RWPE2 (cell line): ENCODE measurements at regions not wholly inside any gene's neighbourhood (a gene's known extent, or its start where the extent isn't known, plus 50 kb on each side); places are given as distances from the start of the nearest gene placed in this dataset.
A peak's percentile ranks its signal among the peaks of the same experiment; 100 is the strongest.

Experiments used
- ATAC-seq: fragments of 200-7000 bp; cut with Tn5 transposase; 3 replicates; pipeline ENCODE4 v1.9.1; 2021; ENCODE audit warnings: low read depth
- DNase-seq: peaks from one replicate; pipeline ENCODE4 v3.0.0-alpha.2; 2020; ENCODE audit warnings: low spot score
- H3K27ac ChIP-seq: fragments of 450-650 bp; 2 replicates; pipeline ENCODE4 v1.5.1; 2017; ENCODE audit warnings: mild to moderate bottlenecking; ENCODE audit not compliant: poor library complexity, severe bottlenecking
- H3K27me3 ChIP-seq: fragments of 250-450 bp; sonication (Bioruptor Pico); 2 replicates; pipeline ENCODE4 v1.5.1; 2021; ENCODE audit warnings: mild to moderate bottlenecking, moderate library complexity; ENCODE audit not compliant: insufficient read depth, poor library complexity, severe bottlenecking
- H3K36me3 ChIP-seq: fragments of 250-450 bp; sonication (Bioruptor Pico); 2 replicates; pipeline ENCODE4 v1.5.1; 2020; ENCODE audit warnings: low read depth, mild to moderate bottlenecking, moderate library complexity
- H3K4me1 ChIP-seq: fragments of 250-450 bp; sonication (Bioruptor Pico); 2 replicates; pipeline ENCODE4 v1.5.1; 2021; ENCODE audit warnings: mild to moderate bottlenecking, moderate library complexity; ENCODE audit not compliant: insufficient read depth, poor library complexity, severe bottlenecking
- H3K4me3 ChIP-seq: fragments of 250-450 bp; sonication (Bioruptor Pico); 2 replicates; pipeline ENCODE4 v1.5.1; 2021; ENCODE audit warnings: mild to moderate bottlenecking, moderate library complexity; ENCODE audit not compliant: severe bottlenecking
- H3K9me3 ChIP-seq: fragments of 250-450 bp; sonication (Bioruptor Pico); 2 replicates; pipeline ENCODE4 v1.5.1; 2021; ENCODE audit warnings: mild to moderate bottlenecking, moderate library complexity; ENCODE audit not compliant: severe bottlenecking
- CTCF ChIP-seq: fragments of 450-650 bp; IDR thresholded peaks from one replicate; pipeline ENCODE4 v1.5.1; 2017; ENCODE audit warnings: mild to moderate bottlenecking, moderate library complexity; ENCODE audit not compliant: poor library complexity, severe bottlenecking

GRCh38 chr11:23280088-23280487 lies 419.8 kb upstream of the CCDC179 start:
- DNase-seq (no peak), ATAC-seq (no peak)
- H3K27me3 ChIP-seq, result no peaks in the 10 kb centered on the region
- H3K27ac ChIP-seq, result no peak overlapping the region
- H3K4me3 ChIP-seq, result no peak overlapping the region
- no peaks in the 10 kb centered on the region for H3K36me3 ChIP-seq
- no peaks in the 10 kb centered on the region for H3K9me3 ChIP-seq
- peaks cover 9% of the 10 kb centered on the region for H3K4me1 ChIP-seq
- TF ChIP-seq CTCF, result no peak

- Histone ChIP-seq H3K27me3 (no peaks in the 10 kb centered on the region), H3K9me3 (no peaks in the 10 kb centered on the region), H3K36me3 (no peaks in the 10 kb centered on the region), H3K27ac (no peak overlapping the region), H3K4me1 (peaks cover 24% of the 10 kb centered on the region), H3K4me3 (no peak overlapping the region)
- ATAC-seq (no peak), DNase-seq (no peak)
- TF ChIP-seq CTCF, result no peak
Observed at GRCh38 chr11:23283666-23284065, 423.4 kb upstream of the CCDC179 start.

- DNase-seq, result no peak
- peak overlapping the region; percentile 43 for H3K27ac ChIP-seq
Observed at GRCh38 chr11:23284631-23285030, 424.4 kb upstream of the CCDC179 start.

GRCh38 chr11:23288003-23288783 lies 427.9 kb upstream of the CCDC179 start:
- ATAC-seq (peak; percentile 89), DNase-seq (no peak)
- H3K9me3 ChIP-seq, result no peaks in the 10 kb centered on the region
- peak overlapping the region; percentile 72 for H3K27ac ChIP-seq
- no peak for TF ChIP-seq CTCF
- no peaks in the 10 kb centered on the region for H3K36me3 ChIP-seq
- H3K27me3 ChIP-seq, result no peaks in the 10 kb centered on the region
- no peak overlapping the region for H3K4me3 ChIP-seq
- peaks cover 28% of the 10 kb centered on the region for H3K4me1 ChIP-seq

More at GRCh38 chr11:23284631-23285030, 424.4 kb upstream of the CCDC179 start:
- Histone ChIP-seq H3K9me3 (no peaks in the 10 kb centered on the region), H3K27me3 (no peaks in the 10 kb centered on the region), H3K36me3 (no peaks in the 10 kb centered on the region), H3K4me1 (peaks cover 28% of the 10 kb centered on the region), H3K4me3 (no peak overlapping the region)
- TF ChIP-seq CTCF, result no peak
- peak; percentile 59 for ATAC-seq

GRCh38 chr11:23295241-23295640 lies 435.0 kb upstream of the CCDC179 start:
- TF ChIP-seq CTCF, result no peak
- H3K9me3 ChIP-seq, result no peaks in the 10 kb centered on the region
- H3K27ac ChIP-seq, result no peak overlapping the region
- DNase-seq, result no peak
- no peaks in the 10 kb centered on the region for H3K36me3 ChIP-seq
- no peaks in the 10 kb centered on the region for H3K4me1 ChIP-seq
- no peaks in the 10 kb centered on the region for H3K27me3 ChIP-seq
- ATAC-seq, result no peak
- no peak overlapping the region for H3K4me3 ChIP-seq
